GM12878 (cell line): ENCODE measurements at regions not wholly inside any gene's neighbourhood (a gene's known extent, or its start where the extent isn't known, plus 50 kb on each side); places are given as distances from the start of the nearest gene placed in this dataset.

ENCODE experiments used
- ATAC-seq: fragments of 200-7000 bp; cut with Tn5 transposase; 3 replicates; pipeline ENCODE4 v1.9.1; 2020; ENCODE audit warnings: mild to moderate bottlenecking, moderate library complexity
- BruUV-seq: library from RNA; stranded (reverse); fragments of 400-500 nt; replicated peaks from 2 replicates; lab custom pipeline; 2021; lab: Mats Ljungman, UMichigan
- CTCF ChIA-PET: fragments of 300-600 bp; sonication (Branson Sonifier 250); formaldehyde crosslinking; extraction: SDS; loops from one replicate; lab custom pipeline; 2021; ENCODE audit warnings: inconsistent platforms; lab: Yijun Ruan, JAX
- POLR2A ChIA-PET: fragments of 350-600 bp; formaldehyde crosslinking; extraction: SDS; loops from one replicate; lab custom pipeline; 2021; ENCODE audit warnings: inconsistent platforms; lab: Charles Lee
- RAD21 ChIA-PET: fragments of 300-600 bp; sonication (Branson Sonifier 250); formaldehyde crosslinking; loops from one replicate; lab custom pipeline; 2023; ENCODE audit warnings: antibody characterized with exemption; ENCODE audit not compliant: unreplicated experiment; lab: Charles Lee
- SMC1A ChIA-PET: fragments of 300-600 bp; sonication (Branson Sonifier 250); formaldehyde crosslinking; loops from one replicate; lab custom pipeline; 2023; ENCODE audit not compliant: unreplicated experiment, uncharacterized antibody; lab: Charles Lee
- DNase-seq: peaks from one replicate; pipeline ENCODE4 v3.0.0-alpha.2; 2011; ENCODE audit warnings: low read depth, low spot score
- FAIRE-seq: peaks from 3 replicates; lab custom pipeline; 2011; peaks lifted over from hg19 to GRCh38; lab: Jason Lieb, UNC
- H2AFZ ChIP-seq: 2 replicates; pipeline ENCODE4 v1.6.0; 2011; ENCODE audit warnings: low read depth, low read length, control low read depth; ENCODE audit not compliant: control insufficient read depth
- H3K27ac ChIP-seq: 2 replicates; pipeline ENCODE4 v1.5.1; 2011; ENCODE audit warnings: control low read depth; ENCODE audit not compliant: control insufficient read depth, insufficient read depth
- H3K27me3 ChIP-seq, 2 experiments: replicated peaks in 1 of 2; 2 replicates each; pipeline versions ENCODE4 v1.6.0 to v1.6.1; 2011; ENCODE audit warnings: low read length in 1 of 2; ENCODE audit not compliant: control insufficient read depth in 2 of 2, insufficient read depth in 2 of 2
- H3K36me3 ChIP-seq, 2 experiments: 2 replicates each; pipeline ENCODE4 v1.5.1; 2011; ENCODE audit warnings: low read length in 1 of 2; ENCODE audit not compliant: control insufficient read depth in 2 of 2, insufficient read depth in 2 of 2
- H3K4me1 ChIP-seq: 2 replicates; pipeline ENCODE4 v1.6.1; 2011; ENCODE audit warnings: mild to moderate bottlenecking, low read length, moderate library complexity, mixed read lengths; ENCODE audit not compliant: control insufficient read depth, insufficient read depth
- H3K4me2 ChIP-seq: 2 replicates; pipeline ENCODE4 v1.6.0; 2011; ENCODE audit warnings: control low read depth; ENCODE audit not compliant: control insufficient read depth, insufficient read depth
- H3K4me3 ChIP-seq: fragments of 200-600 bp; sonication (generic); 2 replicates; pipeline ENCODE4 v1.5.1; 2016
- H3K79me2 ChIP-seq: 2 replicates; pipeline ENCODE4 v1.6.0; 2011; ENCODE audit warnings: low read length; ENCODE audit not compliant: control insufficient read depth, insufficient read depth
- H3K9ac ChIP-seq: 2 replicates; pipeline ENCODE4 v1.8.0; 2011; ENCODE audit warnings: low read length, control low read depth, mixed read lengths; ENCODE audit not compliant: control insufficient read depth, insufficient read depth
- H3K9me3 ChIP-seq: replicated peaks from 3 replicates; pipeline ENCODE4 v1.5.1; 2011; ENCODE audit warnings: mild to moderate bottlenecking, low read length; ENCODE audit not compliant: control insufficient read depth, insufficient read depth
- H4K20me1 ChIP-seq: 2 replicates; pipeline ENCODE4 v1.6.0; 2011; ENCODE audit not compliant: control insufficient read depth, insufficient read depth
- CBFB ChIP-seq: IDR thresholded peaks from 2 replicates; pipeline ENCODE4 v1.6.1; 2016; ENCODE audit warnings: antibody characterized with exemption, low read depth
- CREB1 ChIP-seq: IDR thresholded peaks from 2 replicates; pipeline ENCODE4 v1.6.1; 2012; ENCODE audit warnings: low read depth, mild to moderate bottlenecking, inconsistent platforms
- CREM ChIP-seq: IDR thresholded peaks from 2 replicates; pipeline ENCODE4 v1.6.1; 2014; ENCODE audit warnings: antibody characterized with exemption, low read depth
- NFYA ChIP-seq: IDR thresholded peaks from 2 replicates; pipeline ENCODE4 v1.6.1; 2011; ENCODE audit warnings: low read depth, mild to moderate bottlenecking, low read length, improper control_type of control experiment, borderline replicate concordance
- NRF1 ChIP-seq: conservative IDR thresholded peaks from 2 replicates; pipeline ENCODE4 v1.6.1; 2011; ENCODE audit warnings: mild to moderate bottlenecking, low read depth, low read length, improper control_type of control experiment
- RAD21 ChIP-seq: IDR thresholded peaks from 2 replicates; pipeline ENCODE4 v1.6.1; 2011; ENCODE audit warnings: mild to moderate bottlenecking, low read depth, low read length, moderate library complexity; ENCODE audit not compliant: insufficient read depth
- SIX5 ChIP-seq: IDR thresholded peaks from 2 replicates; pipeline ENCODE4 v1.6.1; 2011; ENCODE audit warnings: mild to moderate bottlenecking, low read depth, low read length, moderate library complexity; ENCODE audit not compliant: severe bottlenecking
- SMC3 ChIP-seq: IDR thresholded peaks from 2 replicates; pipeline ENCODE4 v1.6.1; 2011; ENCODE audit warnings: low read length, improper control_type of control experiment, borderline replicate concordance
- ZNF384 ChIP-seq: IDR thresholded peaks from 2 replicates; pipeline ENCODE4 v1.6.1; 2012; ENCODE audit warnings: low read depth, mild to moderate bottlenecking, low read length, improper control_type of control experiment, borderline replicate concordance
- whole genome bisulfite sequencing: methylation state at CpG from one replicate; pipeline ENCODE4 v1.1.6; 2016; ENCODE audit warnings: low lambda C conversion rate; ENCODE audit not compliant: insufficient replicate concordance, insufficient coverage; ENCODE audit errors: missing lambda C conversion rate; 5-methylcytosine and 5-hydroxymethylcytosine counted together
- in situ Hi-C: fragments of 300-500 bp; cut with MboI; formaldehyde crosslinking; loops from 9 replicates; pipeline ENCODE4 v1.14.3; 2018; ENCODE audit warnings: mixed read lengths
- intact Hi-C: fragments of 100-400 bp; cut with micrococcal nuclease; formaldehyde crosslinking; loops from one replicate; pipeline ENCODE4 v1.14.2; 2022; ENCODE audit not compliant: unreplicated experiment
- TF ChIP-seq, protein P1 (sequence below), 3 experiments: IDR thresholded peaks in 2 of 3; conservative IDR thresholded peaks in 1 of 3; 2 replicates each; pipeline ENCODE4 v1.5.1; 2011; ENCODE audit warnings: low read depth in 3 of 3, low read length in 3 of 3, mild to moderate bottlenecking in 3 of 3, control low read depth in 2 of 3, moderate library complexity in 2 of 3, inconsistent platforms in 1 of 3, mixed read lengths in 1 of 3; ENCODE audit not compliant: control insufficient read depth in 2 of 3, insufficient read depth in 1 of 3; ENCODE audit errors: extremely low read depth in 1 of 3

DNA sequence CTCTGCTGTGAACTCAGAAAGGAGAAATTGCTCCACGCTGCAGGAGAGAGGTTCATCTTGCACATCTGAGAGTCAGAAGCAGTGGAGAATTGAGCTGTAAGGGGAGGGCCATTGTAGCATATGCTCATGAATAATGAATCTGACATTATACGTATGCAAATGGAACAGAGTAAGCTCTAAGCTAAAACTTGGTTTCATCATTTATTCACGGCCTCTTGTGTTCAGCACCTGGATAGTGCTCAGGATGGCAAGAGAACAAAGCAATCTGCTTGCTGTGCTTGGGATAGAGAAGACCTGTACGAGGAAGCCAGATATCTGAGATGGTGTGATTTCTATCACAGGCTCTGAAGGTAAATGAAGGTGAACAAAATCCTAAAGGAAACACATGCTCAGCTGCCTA is 87.9 kb upstream of the GCFC2 start:
- in situ Hi-C loops = no loop called here
- CTCF ChIA-PET = interaction anchor here (2.0 kb wide), 1 partner anchor 10 kb away, joined by 4 read pairs; no protein-coding TSS in a partner anchor

More for the DNA sequence above, 87.9 kb upstream of the GCFC2 start:
- Histone ChIP-seq H3K79me2 (no peaks in the 10 kb centered on the region), H3K36me3 (no peaks in the 10 kb centered on the region), H3K27me3 (no peaks in the 10 kb centered on the region), H3K4me2 (no peak overlapping the region), H3K9me3 (no peaks in the 10 kb centered on the region), H3K9ac (no peak overlapping the region), H3K4me3 (no peak overlapping the region), H3K4me1 (peaks cover 21% of the 10 kb centered on the region), H3K27ac (no peak overlapping the region), H4K20me1 (no peaks in the 10 kb centered on the region), H2AFZ (no peak overlapping the region)
- ATAC-seq (no peak), DNase-seq (no peak), FAIRE-seq (no peak)
- TF ChIP-seq CREB1 (no peak), NRF1 (no peak), SIX5 (no peak), CREM (no peak), RAD21 (no peak), CBFB (no peak), NFYA (no peak), SMC3 (no peak), ZNF384 (no peak)
- TF ChIP-seq, protein P1, sequence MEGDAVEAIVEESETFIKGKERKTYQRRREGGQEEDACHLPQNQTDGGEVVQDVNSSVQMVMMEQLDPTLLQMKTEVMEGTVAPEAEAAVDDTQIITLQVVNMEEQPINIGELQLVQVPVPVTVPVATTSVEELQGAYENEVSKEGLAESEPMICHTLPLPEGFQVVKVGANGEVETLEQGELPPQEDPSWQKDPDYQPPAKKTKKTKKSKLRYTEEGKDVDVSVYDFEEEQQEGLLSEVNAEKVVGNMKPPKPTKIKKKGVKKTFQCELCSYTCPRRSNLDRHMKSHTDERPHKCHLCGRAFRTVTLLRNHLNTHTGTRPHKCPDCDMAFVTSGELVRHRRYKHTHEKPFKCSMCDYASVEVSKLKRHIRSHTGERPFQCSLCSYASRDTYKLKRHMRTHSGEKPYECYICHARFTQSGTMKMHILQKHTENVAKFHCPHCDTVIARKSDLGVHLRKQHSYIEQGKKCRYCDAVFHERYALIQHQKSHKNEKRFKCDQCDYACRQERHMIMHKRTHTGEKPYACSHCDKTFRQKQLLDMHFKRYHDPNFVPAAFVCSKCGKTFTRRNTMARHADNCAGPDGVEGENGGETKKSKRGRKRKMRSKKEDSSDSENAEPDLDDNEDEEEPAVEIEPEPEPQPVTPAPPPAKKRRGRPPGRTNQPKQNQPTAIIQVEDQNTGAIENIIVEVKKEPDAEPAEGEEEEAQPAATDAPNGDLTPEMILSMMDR (IDR thresholded peaks at IDR 0.05 in 2 of 3, conservative IDR thresholded peaks at IDR 0.05 in 1 of 3; ENCODE audit: control insufficient read depth in 2 of 3, extremely low read depth in 1 of 3, insufficient read depth in 1 of 3, low read depth in 3 of 3, low read length in 3 of 3) = no peak
- WGBS = 81% methylated on average over 4 of the region's 4 CpGs
- ChIA-PET SMC1A (interaction anchor here (1.6 kb wide), 1 partner anchor 24 kb away, joined by 4 read pairs; no protein-coding TSS in a partner anchor), RAD21 (interaction anchor here (1.4 kb wide), 1 partner anchor 10 kb away, joined by 3 read pairs; no protein-coding TSS in a partner anchor), POLR2A (no interaction called here)
- BruUV-seq = no TSS peak
- intact Hi-C loops = no loop called here
